HG03045 (cell line): ENCODE measurements at regions not wholly inside any gene's neighbourhood (a gene's known extent, or its start where the extent isn't known, plus 50 kb on each side); places are given as distances from the start of the nearest gene placed in this dataset.
"Not testable (repeated sequence)": the region's sequence is repeated elsewhere in the genome, so short reads cannot be mapped to it uniquely, and the experiment has no call there.

Experiments
- ATAC-seq: cut with Tn5 transposase; IDR thresholded peaks from one replicate; pipeline ENCODE4 v1.9.1; 2021; ENCODE audit warnings: mild to moderate bottlenecking, moderate library complexity; ENCODE audit not compliant: unreplicated experiment

DNA sequence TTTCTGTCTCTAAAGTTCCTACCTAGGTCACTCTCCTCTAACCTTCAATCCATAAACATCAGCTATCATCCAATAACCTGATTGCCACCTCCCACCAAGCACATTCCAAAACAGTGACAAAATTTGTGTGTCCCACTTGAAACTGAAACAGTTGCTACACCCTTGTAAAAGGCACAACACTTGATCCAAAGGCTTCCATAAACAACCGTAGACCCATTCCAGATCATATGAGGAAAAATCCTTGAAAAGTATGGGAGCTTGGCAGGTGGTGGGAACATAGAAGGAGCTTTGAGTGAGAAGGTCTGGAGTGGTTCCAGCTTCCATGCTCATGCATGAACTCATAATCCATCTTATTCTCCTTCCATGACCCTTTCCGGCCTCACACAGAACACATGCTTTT, 82.0 kb upstream of the ATP1A1 start:
- ATAC-seq: no peak

DNA sequence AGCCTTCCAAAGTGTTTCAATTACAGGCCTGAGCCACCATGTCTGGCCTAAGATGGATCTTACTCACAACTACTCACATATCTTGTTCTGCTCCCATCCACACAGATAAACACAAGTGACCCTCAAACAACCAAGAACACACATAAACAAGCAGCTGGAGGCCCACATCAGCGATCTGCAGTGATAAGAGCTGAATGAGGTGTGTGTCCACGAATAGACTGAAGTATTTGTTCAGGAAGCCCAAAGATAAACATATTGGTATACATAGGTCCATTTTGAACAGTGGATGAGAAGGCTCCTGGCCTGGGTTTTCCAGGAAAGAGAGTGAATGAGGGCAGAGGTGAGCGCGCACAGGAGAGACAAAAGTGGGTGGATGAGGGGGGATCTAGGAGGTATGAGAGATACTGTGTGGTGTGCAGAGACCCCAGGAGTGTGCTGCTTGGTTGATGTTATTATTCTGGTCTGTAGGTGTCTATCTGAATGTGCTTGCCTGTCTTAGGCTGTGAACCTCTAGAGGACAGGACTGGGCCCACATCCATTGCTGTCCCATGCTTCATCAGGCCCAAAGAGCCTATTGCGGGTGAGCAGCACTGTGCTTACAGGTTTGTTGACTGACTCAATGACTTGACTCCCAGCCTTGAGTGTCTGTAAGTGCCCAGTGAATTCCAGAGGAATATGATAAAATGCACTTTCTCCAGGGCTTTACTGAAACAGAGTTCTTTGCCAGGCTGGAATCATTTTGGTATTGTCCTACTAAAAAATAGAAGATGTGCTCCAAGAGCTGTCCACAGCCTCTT, 79.9 kb upstream of the ATP1A1 start:
- ATAC-seq: no peak

DNA sequence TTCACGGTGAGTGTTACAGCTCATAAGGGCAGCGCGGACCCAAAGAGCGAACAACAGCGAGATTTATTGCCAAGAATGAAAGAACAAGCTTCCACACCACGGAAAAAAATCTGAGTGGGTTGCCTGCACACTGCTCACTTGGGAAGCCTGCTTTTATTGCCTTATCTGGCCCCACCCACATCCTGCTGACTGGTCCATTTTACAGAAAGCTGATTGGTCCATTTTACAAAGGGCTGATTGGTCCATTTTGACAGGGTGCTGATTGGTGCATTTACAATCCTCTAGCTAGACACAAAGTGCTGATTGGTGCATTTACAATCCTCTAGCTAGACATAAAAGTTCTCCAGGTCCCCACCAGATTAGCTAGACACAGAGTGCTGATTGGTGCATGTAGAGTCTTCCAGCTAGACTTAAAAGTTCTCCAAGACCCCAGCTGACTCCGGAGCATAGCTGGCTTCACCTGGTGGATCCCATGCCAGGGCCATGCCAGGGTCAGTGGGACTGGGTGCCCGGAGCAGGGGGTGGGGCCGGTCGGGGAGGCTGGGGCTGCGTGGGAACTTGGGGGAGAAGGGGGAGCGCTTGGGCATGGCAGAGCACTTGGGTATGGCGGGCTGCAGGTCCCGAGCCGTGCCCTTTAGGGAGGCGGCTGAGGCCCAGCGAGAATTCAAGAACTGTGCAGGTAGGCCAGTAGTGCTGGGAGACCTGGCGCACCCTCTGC, 75.4 kb upstream of the ATP1A1 start:
- ATAC-seq: no peak

DNA sequence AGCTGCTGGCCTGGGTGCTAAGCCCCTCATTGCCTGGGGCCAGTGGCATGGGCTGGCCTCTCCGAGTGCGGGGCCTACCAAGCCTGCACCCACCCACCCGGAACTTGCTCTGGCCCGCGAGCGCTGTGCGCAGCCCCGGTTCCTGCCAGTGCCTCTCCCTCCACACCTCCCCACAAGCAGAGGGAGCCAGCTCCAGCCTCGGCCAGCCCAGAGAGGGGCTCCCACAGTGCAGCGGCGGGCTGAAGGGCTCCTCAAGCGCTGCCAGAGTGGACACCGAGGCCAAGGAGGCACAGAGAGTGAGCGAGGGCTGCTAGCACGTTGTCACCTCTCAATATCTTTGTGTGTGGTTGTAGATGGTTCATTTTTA, 74.8 kb upstream of the ATP1A1 start:
- not testable (repeated sequence) for ATAC-seq

- no peak for ATAC-seq
Measured at GRCh38 chr1:116298746-116299145, 74.3 kb upstream of the ATP1A1 start.

DNA sequence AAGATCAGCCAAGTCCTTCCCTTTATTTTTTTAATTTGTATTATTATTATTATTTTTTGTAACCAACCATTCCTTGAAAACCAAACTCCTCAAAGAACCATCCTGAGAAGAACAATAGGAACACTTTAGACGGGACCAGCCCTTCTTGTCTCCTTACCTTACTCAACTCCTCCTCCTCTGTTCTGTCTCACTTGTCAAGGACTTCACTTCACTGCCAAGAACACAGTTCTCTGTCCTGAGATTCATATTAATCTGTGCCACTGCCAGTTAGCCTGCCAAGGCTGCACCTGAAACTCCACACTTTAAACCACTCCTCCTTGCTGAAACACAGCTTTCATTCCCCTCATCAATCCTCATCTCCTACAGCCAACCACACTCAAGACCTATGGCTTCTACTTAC, 73.8 kb upstream of the ATP1A1 start:
- ATAC-seq: no peak

DNA sequence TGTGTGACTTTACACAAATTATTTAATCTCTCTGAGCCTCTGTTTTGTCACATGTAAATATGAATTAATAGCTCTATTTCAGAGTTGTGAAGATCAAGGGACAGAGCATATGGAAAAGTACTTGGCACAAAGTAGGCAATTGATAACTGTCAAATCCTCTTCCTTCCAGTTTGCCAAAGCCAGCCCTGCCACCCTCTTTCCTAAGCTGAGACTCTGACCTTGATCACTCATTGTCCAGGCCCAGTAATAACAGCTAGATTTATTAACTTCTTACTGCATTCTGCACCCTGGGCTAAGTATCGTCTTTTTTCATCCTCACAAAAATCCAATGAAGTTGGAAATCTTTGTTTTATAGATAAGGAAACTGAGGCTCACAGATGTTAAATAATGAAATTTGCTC, 70.8 kb upstream of the ATP1A1 start:
- no peak for ATAC-seq

DNA sequence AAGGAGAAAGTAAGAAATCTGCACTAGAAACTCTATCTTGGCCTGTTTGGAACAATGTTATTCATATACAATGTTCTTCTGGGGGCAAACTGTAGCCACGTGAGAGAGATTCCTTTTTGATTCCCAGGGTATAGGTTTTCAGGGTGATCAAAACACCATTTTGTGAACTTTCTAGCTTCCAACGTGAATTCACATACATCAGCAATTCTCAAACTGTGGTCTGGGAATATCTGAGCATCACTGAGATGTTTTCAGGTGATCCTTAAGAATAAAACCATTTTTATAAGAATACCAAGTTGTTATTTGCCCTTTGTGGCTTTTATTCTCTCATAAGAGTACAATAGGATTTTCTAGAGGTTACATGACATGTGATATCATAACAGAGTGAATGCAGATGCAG, 66.9 kb upstream of the ATP1A1 start:
- no peak for ATAC-seq

- no peak for ATAC-seq
Measured at GRCh38 chr1:116306840-116307442, 66.1 kb upstream of the ATP1A1 start.

- ATAC-seq: no peak
Measured at GRCh38 chr1:116308276-116308675, 64.8 kb upstream of the ATP1A1 start.

DNA sequence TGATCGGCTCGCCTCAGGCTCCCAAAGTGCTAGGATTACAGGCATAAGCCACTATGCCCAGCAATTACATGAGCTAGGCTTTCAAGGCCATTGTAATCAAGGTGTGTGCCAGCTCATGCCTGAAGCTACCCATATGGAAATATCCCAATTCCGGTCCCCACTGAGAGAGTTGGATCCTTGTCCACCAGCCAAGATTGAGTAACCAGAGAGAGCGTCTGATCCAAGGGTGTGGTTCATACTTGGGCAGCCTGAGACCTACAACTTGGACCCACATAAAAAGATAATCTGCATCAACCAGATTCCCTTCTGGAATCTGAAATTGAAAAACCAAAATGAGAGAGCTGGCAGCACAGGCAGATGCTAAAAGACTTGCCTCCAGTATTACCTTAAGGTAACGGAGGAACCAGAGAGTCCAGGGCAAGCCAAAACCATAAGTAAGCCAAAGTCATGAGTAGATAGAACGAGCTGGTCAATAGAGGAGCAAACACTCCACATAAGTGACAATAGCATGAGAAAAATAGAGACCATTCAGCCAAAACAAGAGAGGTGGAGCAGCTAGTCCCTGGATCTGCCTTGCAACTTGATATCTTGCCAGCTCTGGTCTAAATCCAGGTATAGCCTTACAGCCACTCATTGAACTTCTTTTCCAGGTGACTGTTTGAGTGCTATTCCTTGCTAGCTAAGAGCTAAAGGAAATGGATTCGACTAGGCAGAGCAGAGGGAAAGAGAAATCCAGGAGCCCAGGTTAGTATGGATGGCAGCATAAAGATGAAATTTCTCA, 63.8 kb upstream of the ATP1A1 start:
- no peak for ATAC-seq

- no peak for ATAC-seq
Measured at GRCh38 chr1:116310180-116310579, 62.9 kb upstream of the ATP1A1 start.

GRCh38 chr1:116311193-116311592, 61.9 kb upstream of the ATP1A1 start:
- ATAC-seq: no peak

DNA sequence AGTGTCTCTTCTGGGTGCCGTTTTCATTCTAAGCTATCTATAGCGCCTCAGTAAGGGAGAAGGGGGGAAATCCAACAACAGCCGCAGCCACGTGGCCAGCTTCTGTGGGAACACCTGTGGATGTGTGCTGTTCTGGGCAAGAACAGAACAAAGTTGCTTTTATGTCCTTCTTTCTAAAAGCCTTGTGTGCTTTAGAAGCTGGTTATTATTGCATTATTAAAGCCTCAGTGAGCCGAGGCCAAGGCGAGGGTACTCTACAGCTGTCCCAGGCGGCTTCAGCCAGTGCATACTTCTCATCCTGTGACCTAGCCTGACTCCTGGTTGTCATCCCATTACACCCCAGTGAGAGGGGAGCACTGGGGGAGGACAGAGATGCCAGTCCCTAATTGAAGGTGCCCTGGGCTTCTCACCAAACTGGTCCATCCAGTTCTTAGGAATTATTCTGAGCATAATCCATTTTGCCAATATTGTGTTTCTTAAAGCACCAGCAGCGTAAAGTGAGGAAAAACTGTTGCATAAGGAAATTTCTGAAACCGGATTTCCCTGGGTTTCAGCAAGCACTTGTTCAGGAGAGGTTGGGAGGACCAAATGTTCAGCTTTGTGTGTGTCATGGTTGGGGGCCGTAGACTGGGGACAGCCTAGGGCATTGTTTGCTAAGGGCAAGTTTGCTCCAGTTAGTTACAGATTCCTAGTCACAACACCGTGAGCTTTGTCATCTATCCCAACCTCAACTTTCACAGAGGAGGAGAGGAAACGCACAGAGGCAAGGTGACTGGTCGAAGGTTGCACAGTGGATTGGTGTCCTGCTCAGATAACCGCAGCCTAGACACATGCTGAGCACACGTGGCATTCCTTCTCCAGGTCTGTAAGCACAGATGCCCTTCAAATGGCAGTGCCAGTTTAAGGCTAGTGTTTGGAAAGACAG, 61.0 kb upstream of the ATP1A1 start:
- no peak for ATAC-seq

GRCh38 chr1:116312681-116313069, 60.4 kb upstream of the ATP1A1 start:
- ATAC-seq: no peak

DNA sequence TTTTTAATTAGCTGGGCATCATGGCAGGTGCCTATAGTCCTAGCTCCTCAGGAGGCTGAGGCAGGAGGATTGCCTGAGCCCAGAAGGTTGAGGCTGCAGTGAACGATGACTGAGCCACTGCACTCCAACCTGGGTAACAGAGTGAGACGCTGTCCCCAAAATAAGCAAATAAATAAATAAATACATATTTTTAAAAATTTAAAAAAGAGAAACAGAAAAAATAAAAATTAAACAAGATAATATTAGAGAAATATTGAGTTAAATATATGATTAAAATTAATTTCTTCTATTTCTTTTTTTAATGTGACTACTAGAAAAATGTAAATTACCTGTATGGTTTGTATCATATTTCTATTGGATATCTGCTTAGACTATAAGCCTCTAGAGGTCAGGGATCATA, 59.3 kb upstream of the ATP1A1 start:
- ATAC-seq: no peak

DNA sequence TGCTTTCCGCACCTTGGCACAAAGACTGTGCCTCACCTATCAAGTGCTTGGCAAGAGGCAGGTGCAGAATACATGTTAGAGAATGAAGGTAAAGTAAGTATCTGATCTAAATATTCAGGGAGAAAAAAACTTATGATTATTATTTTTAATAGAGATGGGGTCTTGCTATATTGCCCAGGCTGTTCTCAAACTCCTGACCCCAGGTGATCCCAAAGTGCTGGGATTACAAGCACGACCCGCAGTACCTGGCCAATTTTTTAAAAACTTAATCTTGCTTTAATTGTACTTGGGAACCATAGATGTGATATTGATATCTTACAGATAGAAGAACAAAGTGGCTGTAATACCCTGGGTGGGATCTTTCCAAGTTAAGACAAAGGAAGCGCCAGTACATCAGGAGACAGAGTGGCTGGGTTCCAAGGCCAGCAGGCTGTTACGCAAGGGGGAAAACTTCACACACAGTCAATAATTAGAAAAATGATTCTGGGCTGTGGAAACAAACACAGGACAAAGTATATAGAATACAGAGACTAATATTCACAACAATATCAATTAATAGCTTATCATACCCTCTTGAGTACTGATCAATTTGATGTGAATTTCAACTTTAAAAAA, 58.6 kb upstream of the ATP1A1 start:
- ATAC-seq: no peak

GRCh38 chr1:116316373-116316772, 56.7 kb upstream of the ATP1A1 start:
- ATAC-seq: no peak

- ATAC-seq: no peak
Measured at GRCh38 chr1:116318897-116319296, 54.1 kb upstream of the ATP1A1 start.

DNA sequence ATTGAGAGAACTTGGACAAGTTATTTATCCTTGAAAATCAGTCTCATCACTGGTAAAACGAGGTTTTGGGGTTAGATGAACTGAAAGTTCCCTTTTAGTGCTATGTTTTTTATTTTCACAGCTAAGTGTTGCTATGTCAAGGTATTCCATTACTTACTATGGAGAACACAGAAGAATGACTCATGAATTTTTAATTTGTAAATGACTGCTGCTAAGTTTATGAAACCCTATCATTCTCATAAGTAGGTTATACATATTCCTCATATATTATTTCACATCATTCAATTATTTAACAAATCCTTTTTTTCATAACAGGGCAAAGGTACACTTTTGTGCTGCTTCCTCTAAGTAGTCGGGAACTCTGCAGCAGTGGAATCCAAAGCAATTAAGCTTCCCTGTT, 52.2 kb upstream of the ATP1A1 start:
- no peak for ATAC-seq
